Testis (tissue), 2 donors: ENCODE measurements at regions not wholly inside any gene's neighbourhood (a gene's known extent, or its start where the extent isn't known, plus 50 kb on each side); places are given as distances from the start of the nearest gene placed in this dataset.
"Not testable (repeated sequence)": the region's sequence is repeated elsewhere in the genome, so short reads cannot be mapped to it uniquely, and the experiment has no call there.

ENCODE experiments used
- DNase-seq: peaks from one replicate; pipeline ENCODE4 v3.0.0-alpha.2; 2019
- H3K27ac ChIP-seq, 2 donors: fragments of 200-600 bp; sonication (generic); one replicate each; pipeline ENCODE4 v1.5.1; 2019
- H3K27me3 ChIP-seq: fragments of 200-600 bp; sonication (generic); one replicate; pipeline ENCODE4 v1.5.1; 2019
- H3K36me3 ChIP-seq: fragments of 200-600 bp; sonication (generic); one replicate; pipeline ENCODE4 v1.5.1; 2017; ENCODE audit warnings: low read depth; ENCODE audit errors: missing control alignments
- H3K4me1 ChIP-seq: fragments of 200-600 bp; sonication (generic); one replicate; pipeline ENCODE4 v1.5.1; 2019
- H3K4me3 ChIP-seq, 2 donors: fragments of 200-600 bp; sonication (generic); one replicate each; pipeline ENCODE4 v1.5.1; 2017 to 2019
- H3K9me3 ChIP-seq: fragments of 200-600 bp; sonication (generic); one replicate; pipeline ENCODE4 v1.5.1; 2017
- POLR2A ChIP-seq: fragments of 450-650 bp; IDR thresholded peaks from one replicate; pipeline ENCODE4 v1.6.1; 2017; ENCODE audit warnings: antibody characterized with exemption, mild to moderate bottlenecking, moderate library complexity
- WGBS, 2 donors: methylation state at CpG; one replicate each; pipeline ENCODE4 v1.1.5; 2018; 5-methylcytosine and 5-hydroxymethylcytosine counted together
- intact Hi-C: fragments of 100-400 bp; cut with DNase I; formaldehyde crosslinking; loops from one replicate; pipeline ENCODE4 v1.15.1; 2023; ENCODE audit warnings: low total_unique reads
- TF ChIP-seq, protein P1 (sequence below), 3 experiments: fragments of 450-650 bp in 2 of 3; fragments of 200-600 bp in 1 of 3; sonication (generic) in 1 of 3; IDR thresholded peaks; one replicate each; pipeline ENCODE4 v1.5.1; 2016 to 2019; ENCODE audit warnings: antibody characterized with exemption in 3 of 3, mild to moderate bottlenecking in 2 of 3, moderate library complexity in 1 of 3

GRCh38 chr3:95565502-95565901, 1248.9 kb upstream of the EPHA6 start:
- Histone ChIP-seq H3K27ac (no peak overlapping the region), H3K27me3 (no peaks in the 10 kb centered on the region), H3K4me3 (no peak overlapping the region), H3K9me3 (no peaks in the 10 kb centered on the region), H3K4me1 (no peaks in the 10 kb centered on the region), H3K36me3 (no peaks in the 10 kb centered on the region)
- DNase-seq, result no peak
- 90 to 100% methylated on average over 1 of the region's 1 CpG for WGBS, 2 donors
- intact Hi-C loops, result no loop called here
- TF ChIP-seq, protein P1, sequence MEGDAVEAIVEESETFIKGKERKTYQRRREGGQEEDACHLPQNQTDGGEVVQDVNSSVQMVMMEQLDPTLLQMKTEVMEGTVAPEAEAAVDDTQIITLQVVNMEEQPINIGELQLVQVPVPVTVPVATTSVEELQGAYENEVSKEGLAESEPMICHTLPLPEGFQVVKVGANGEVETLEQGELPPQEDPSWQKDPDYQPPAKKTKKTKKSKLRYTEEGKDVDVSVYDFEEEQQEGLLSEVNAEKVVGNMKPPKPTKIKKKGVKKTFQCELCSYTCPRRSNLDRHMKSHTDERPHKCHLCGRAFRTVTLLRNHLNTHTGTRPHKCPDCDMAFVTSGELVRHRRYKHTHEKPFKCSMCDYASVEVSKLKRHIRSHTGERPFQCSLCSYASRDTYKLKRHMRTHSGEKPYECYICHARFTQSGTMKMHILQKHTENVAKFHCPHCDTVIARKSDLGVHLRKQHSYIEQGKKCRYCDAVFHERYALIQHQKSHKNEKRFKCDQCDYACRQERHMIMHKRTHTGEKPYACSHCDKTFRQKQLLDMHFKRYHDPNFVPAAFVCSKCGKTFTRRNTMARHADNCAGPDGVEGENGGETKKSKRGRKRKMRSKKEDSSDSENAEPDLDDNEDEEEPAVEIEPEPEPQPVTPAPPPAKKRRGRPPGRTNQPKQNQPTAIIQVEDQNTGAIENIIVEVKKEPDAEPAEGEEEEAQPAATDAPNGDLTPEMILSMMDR (IDR thresholded peaks at IDR 0.05), result no peak
- TF ChIP-seq POLR2A, result no peak

GRCh38 chr3:95567346-95567745, 1247.0 kb upstream of the EPHA6 start:
- no peak overlapping the region for H3K27ac ChIP-seq
- no peaks in the 10 kb centered on the region for H3K9me3 ChIP-seq
- 59 to 83% methylated on average over 3 of the region's 3 CpGs for WGBS, 2 donors
- DNase-seq, result no peak
- no peaks in the 10 kb centered on the region for H3K4me1 ChIP-seq
- no peaks in the 10 kb centered on the region for H3K36me3 ChIP-seq
- H3K27me3 ChIP-seq, result no peaks in the 10 kb centered on the region
- TF ChIP-seq POLR2A, result no peak
- TF ChIP-seq, protein P1 (IDR thresholded peaks at IDR 0.05), result no peak
- H3K4me3 ChIP-seq, result no peak overlapping the region
- intact Hi-C loops, result no loop called here

DNA sequence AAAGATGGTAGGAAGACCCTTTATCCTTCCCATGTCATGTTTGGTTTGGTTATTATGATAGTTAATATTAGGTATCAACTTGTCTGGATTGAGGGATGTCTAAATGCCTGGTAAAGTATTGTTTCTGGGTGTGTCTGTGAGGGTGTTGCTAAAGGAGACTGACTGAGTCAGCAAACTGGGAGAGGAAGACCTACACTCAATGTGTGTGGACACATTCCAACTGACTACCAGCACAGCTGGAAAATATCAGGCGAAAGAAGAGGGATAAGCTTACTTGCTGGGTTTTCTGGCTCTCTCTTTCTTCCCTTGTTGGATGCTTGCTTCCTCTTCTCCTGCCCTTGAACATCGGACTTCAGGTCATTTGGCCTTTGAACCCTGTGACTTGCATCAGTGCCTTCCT, 1227.6 kb upstream of the EPHA6 start:
- TF ChIP-seq POLR2A, result no peak
- TF ChIP-seq, protein P1 (IDR thresholded peaks at IDR 0.05), result no peak
- DNase-seq, result no peak
- 63 to 80% methylated on average over 2 of the region's 2 CpGs for whole genome bisulfite sequencing, 2 donors
- no peaks in the 10 kb centered on the region for H3K4me1 ChIP-seq
- no peak overlapping the region for H3K27ac ChIP-seq
- no peaks in the 10 kb centered on the region for H3K27me3 ChIP-seq
- no peaks in the 10 kb centered on the region for H3K9me3 ChIP-seq
- intact Hi-C loops, result no loop called here
- no peaks in the 10 kb centered on the region for H3K36me3 ChIP-seq
- H3K4me3 ChIP-seq, result no peak overlapping the region

DNA sequence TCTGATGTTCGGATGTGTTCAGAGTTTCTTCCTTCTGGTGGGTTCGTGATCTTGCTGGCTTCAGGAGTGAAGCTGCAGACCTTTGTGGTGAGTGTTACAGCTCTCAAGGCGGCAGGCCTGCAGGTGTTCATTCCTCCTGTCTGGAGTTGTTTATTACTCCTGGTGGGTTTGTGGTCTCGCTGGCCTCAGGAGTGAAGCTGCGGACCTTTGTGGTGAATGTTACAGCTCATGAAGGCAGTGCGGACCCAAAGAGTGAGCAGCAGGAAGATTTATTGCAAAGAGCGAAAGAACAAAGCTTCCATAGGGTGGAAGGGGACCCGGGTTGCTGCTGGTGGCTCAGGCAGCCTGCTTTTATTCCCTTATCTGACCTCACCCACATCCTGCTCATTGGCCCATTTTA, 1226.8 kb upstream of the EPHA6 start:
- H3K4me3 ChIP-seq, intact Hi-C loops, H3K9me3 ChIP-seq, H3K36me3 ChIP-seq, H3K4me1 ChIP-seq, DNase-seq, H3K27me3 ChIP-seq, H3K27ac ChIP-seq: not testable (repeated sequence)
- WGBS, 2 donors, result 81 to 89% methylated on average over 8 of the region's 8 CpGs

GRCh38 chr3:95588473-95588872, 1225.9 kb upstream of the EPHA6 start:
- DNase-seq, result no peak
- intact Hi-C loops, result no loop called here
- no peaks in the 10 kb centered on the region for H3K36me3 ChIP-seq
- no peaks in the 10 kb centered on the region for H3K4me1 ChIP-seq
- TF ChIP-seq, protein P1 (IDR thresholded peaks at IDR 0.05), result no peak
- no peak for TF ChIP-seq POLR2A
- H3K4me3 ChIP-seq, result no peak overlapping the region
- no peak overlapping the region for H3K27ac ChIP-seq
- WGBS, 2 donors, result 95 to 100% methylated on average over 4 to 11 of the region's 13 CpGs
- no peaks in the 10 kb centered on the region for H3K9me3 ChIP-seq
- no peaks in the 10 kb centered on the region for H3K27me3 ChIP-seq
